Breast epithelium (tissue), 3 donors: ENCODE measurements at regions not wholly inside any gene's neighbourhood (a gene's known extent, or its start where the extent isn't known, plus 50 kb on each side); places are given as distances from the start of the nearest gene placed in this dataset.

ENCODE experiments used
- POLR2A ChIP-seq: fragments of 450-650 bp; IDR thresholded peaks from one replicate; pipeline ENCODE4 v1.6.1; 2016; ENCODE audit warnings: antibody characterized with exemption, mild to moderate bottlenecking, moderate library complexity
- TF ChIP-seq, protein P1 (sequence below), 3 donors: fragments of 450-650 bp; IDR thresholded peaks; one replicate each; pipeline ENCODE4 v1.5.1; 2016 to 2017; ENCODE audit warnings: antibody characterized with exemption in 3 of 3, mild to moderate bottlenecking in 3 of 3, moderate library complexity in 3 of 3

DNA sequence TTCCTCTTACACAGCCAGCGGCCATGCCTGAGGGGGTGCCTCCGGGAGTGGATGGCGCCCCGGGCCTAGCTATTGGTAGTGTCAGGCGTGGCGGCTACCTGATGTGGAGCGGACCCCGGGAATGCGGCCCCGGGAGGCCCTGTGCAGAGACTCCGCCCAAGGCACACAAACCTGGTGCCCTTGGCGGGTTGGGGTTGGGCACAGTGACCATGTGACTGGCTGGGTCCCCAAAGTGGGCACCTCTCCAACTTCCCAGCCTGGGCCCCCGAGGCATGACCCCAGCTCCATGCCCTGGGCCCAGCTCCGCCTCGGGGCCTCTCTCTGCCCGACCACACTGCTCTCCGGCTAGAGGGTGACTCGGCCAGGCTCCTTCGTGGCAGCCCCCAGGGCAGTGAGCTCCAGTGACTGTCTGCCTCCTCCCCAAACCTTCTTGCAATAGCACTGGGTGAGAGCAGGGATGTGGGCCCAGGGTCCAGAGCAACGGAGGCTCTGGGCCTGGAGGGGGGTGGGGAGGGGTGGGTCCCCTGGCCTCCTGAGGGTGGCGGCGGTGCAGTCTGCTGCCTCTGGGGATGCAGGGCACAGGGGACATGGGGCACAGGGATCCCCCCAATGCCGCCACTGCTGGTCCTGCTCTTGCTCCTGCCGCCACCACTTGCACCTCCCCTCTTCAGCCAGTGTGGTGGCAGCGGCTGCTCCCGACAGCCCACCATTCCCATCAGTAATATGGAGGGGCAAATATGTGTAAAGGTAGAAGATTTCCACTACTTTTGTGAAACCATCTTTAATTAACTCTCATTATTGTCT, 942.9 kb upstream of the EPHA7 start:
- TF ChIP-seq, protein P1, sequence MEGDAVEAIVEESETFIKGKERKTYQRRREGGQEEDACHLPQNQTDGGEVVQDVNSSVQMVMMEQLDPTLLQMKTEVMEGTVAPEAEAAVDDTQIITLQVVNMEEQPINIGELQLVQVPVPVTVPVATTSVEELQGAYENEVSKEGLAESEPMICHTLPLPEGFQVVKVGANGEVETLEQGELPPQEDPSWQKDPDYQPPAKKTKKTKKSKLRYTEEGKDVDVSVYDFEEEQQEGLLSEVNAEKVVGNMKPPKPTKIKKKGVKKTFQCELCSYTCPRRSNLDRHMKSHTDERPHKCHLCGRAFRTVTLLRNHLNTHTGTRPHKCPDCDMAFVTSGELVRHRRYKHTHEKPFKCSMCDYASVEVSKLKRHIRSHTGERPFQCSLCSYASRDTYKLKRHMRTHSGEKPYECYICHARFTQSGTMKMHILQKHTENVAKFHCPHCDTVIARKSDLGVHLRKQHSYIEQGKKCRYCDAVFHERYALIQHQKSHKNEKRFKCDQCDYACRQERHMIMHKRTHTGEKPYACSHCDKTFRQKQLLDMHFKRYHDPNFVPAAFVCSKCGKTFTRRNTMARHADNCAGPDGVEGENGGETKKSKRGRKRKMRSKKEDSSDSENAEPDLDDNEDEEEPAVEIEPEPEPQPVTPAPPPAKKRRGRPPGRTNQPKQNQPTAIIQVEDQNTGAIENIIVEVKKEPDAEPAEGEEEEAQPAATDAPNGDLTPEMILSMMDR (IDR thresholded peaks at IDR 0.05): no peak
- no peak for TF ChIP-seq POLR2A
